NCI-H226 (cell line): ENCODE measurements at regions not wholly inside any gene's neighbourhood (a gene's known extent, or its start where the extent isn't known, plus 50 kb on each side); places are given as distances from the start of the nearest gene placed in this dataset.

ENCODE experiments used
- DNase-seq: peaks from one replicate; pipeline ENCODE4 v3.0.0-alpha.2; 2015

DNA sequence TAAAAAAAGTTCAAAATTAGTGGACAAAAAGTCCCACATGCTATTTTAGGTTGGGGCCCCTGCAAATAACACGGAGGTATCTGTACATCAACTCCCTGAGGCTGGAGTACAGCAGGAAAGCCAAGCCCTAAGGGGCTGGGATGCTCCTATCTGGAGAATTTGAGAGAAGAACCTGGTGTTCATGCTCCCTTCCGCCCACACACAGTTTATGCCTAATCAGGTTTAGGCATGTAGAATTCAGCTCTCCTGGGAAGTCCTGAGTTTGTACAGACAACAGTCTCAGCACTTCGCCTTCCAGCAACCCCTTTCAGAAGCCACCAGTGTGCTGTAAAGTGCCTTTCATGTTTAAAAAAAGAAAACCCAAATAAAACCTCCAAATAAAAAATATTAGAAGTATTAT lies 237.3 kb upstream of the GRIP1 start:
- peak; percentile 22 for DNase-seq

DNA sequence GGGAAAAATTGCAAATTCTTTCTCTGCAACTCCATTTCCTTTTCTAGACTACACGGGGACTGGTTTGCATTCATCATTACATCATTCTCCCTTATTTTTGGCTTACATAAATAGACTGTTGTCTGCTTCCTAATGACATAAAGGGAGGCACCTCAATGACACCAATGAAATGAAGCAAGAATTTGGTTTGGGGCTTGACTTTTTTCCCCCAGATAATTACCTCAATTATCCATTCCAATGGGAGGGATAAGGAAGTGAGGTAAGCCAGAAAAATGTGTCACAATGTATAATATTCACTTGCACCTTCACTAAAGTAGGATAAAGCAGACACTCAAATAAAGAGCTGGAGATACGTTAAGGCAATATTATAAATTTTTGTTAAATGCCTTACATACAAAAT lies 240.6 kb upstream of the GRIP1 start:
- no peak for DNase-seq

GRCh38 chr12:66920205-66920604 lies 241.3 kb upstream of the GRIP1 start:
- DNase-seq = no peak

DNA sequence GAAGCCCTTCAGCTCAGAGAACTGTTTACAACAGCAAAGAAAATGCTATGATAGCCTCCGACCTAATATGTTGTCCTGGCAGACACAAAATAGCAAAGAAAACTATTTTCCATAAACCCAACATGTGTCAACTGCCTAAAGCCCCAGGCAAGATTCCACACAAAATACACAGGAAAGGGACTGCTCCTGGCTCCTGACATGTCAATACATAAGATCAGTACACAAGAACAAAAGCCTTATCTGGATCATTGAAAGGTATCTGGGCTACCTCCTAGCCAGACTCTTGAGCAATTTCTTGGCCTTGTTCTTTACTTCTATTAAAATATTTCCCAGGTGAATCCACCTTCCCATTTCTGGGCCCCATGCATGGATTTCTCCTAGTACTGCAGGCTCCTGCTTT lies 242.3 kb upstream of the GRIP1 start:
- DNase-seq = no peak

DNA sequence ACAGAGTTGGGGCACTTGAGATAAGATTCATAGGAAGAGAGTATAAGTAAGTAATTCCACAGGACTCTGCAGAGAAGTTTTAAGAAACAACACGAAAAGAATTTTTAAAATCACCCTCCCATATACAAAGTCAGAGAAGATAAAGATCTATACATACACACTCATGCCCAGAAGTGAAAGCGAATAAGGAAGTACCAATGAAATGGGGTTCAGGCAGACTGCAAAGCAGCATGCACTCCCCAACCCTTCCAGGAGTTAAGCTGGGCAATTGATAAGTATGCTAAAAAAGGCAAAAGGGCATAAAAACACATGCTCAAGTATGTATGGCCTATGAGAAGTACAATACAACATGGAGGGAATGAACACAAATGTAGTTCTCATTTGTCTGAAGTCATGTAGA lies 246.2 kb upstream of the GRIP1 start:
- DNase-seq = no peak

DNA sequence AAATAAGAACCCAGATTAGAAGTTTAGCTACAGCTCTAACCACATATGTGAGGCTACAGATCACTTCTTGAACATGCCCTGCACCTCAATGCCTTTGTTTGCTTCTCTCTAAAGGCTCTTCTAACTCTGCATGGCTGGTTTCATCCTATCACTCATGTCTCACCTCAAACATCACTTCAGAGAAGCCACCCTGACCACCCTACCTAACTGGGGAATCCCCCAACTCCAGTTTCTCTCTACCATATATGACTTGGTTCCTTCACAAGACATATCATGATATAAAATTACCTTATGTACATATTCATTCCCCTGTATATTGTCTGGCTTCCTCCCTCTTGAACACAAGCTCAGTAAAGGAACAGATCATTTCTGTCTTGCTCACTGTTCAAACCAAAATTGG lies 250.2 kb upstream of the GRIP1 start:
- no peak for DNase-seq

- DNase-seq = no peak
Observed at GRCh38 chr12:66931091-66931490, 252.2 kb upstream of the GRIP1 start.

- DNase-seq = no peak
Observed at GRCh38 chr12:66932126-66932525, 253.2 kb upstream of the GRIP1 start.

GRCh38 chr12:66934302-66935062 lies 255.6 kb upstream of the GRIP1 start:
- no peak for DNase-seq

DNA sequence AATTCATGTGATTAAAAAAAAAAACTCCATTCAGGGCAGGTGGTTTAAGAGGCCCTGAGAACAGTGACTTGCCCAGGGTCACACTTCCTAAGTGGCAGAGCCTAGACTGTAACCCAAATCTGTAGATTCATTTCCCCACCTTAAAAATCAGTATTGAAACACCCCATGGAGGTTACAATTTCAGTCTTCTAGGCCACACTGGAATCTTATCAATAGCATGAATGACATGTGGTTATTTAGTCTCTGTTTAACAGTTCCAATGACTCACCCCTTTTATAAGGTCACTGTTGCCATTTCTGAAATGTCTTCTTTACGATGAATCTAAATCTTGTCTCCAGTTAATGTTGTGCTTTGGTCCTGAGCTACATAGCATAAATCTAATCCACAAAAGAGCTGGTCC lies 262.3 kb upstream of the GRIP1 start:
- no peak for DNase-seq

DNA sequence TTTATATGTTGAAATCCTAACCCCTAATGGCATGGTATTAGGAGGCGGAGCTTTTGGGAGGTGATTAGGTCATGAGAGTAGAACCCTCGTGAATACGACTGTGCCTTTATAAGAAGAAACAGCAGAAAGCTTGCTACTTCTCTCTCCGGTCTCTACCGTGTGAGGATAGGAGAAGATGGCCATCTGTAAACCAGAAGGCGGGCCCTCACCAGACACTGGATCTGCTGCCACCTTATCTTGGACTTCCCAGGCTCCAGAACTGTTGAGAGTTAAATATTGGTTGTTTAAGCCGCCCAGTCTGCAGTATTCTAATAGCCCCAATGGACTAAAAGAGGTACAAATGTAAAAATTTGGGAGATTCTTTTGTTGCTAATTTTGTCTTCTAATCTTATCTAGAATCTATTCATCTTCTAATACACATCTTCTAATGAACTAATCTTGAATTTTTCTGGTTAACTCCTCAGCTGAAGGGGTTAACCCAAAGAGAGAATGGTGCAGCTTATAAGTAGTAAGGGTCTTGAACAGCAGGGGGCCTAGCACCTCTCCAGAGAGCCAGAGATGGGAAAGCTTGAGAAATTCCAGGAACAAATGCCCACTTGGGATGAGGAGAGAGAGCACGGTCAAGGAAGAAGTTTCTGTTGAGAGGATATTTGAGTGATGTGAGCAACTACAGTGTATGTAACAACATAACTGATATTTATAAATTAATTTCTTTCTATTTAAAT lies 264.0 kb upstream of the GRIP1 start:
- DNase-seq = no peak

DNA sequence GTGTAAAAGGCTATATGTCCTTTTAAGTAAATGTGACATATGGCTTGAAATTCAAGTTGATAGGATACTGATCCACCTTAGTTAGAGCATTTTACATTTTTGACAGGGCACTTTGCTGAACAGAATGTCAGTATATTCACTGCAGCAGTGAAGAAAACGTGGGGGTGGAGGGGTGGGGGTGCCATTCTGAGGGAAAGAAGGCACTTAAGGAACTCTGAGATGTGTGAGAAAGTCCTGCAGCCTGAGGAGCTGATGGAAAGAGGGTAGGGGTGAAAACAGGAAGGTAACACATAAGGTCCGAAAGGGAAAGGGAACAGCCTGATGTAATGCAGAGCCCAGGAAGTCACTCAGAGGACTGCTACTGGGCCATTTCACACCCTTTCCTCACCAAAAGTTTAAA lies 265.5 kb upstream of the GRIP1 start:
- no peak for DNase-seq

- DNase-seq = no peak
Observed at GRCh38 chr12:66945189-66945817, 266.4 kb upstream of the GRIP1 start.

GRCh38 chr12:66947119-66947518 lies 268.2 kb upstream of the GRIP1 start:
- DNase-seq = peak; percentile 64

DNA sequence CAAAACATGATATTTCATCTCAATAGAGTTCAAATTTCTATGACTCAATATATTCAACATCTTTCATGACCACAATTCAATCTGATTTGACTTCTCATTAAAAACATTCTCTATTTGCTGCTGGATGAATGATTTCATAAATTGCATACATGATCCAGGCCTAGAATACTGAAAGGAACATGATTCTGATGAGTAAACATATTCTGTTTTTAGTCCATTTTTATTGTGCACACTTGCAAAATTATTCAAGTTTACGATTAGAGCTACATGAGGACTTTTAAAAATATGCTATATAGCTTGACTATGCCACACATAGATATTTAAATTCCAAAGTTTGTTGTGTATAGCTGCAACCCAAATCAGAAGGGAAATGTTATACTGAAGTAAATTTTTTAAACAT lies 273.8 kb upstream of the GRIP1 start:
- DNase-seq = no peak

DNA sequence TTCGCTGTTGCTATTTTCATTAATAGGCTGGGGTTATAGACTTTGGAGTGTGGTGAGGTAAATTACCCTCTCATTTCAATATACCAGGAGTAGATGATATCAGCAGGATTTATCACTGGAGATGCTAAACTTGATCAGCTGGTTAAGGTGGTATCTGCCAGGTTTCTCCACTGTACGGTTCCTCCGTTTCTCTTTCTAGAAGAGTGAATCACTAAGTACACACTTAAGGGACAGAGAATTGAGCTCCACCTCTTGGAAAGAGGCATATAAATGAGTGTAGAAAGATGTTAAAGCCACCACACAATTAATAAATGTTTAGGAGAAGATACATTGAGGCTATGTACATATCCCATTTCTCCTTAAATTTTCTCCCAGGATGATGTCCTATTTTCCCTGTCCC lies 277.4 kb upstream of the GRIP1 start:
- DNase-seq = no peak

DNA sequence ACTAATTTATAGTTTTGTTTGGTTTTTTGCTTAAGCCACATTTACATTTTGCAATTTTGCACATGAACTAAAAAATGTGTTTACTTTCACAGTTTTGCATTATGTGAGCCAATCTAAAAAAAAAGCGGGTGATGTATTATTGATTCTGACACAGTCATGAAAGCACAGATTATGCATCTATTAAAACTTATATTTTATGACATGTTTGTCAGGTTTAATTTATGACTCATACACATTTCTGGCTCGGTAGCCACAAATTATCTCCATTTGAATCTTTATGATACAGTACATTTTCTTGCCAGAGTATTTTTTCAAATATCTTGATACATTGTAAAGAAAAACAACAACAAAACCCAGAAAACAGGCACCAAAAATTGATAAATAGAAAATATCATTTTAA lies 280.4 kb upstream of the GRIP1 start:
- DNase-seq = no peak

- no peak for DNase-seq
Observed at GRCh38 chr12:66960006-66960405, 281.1 kb upstream of the GRIP1 start.

DNA sequence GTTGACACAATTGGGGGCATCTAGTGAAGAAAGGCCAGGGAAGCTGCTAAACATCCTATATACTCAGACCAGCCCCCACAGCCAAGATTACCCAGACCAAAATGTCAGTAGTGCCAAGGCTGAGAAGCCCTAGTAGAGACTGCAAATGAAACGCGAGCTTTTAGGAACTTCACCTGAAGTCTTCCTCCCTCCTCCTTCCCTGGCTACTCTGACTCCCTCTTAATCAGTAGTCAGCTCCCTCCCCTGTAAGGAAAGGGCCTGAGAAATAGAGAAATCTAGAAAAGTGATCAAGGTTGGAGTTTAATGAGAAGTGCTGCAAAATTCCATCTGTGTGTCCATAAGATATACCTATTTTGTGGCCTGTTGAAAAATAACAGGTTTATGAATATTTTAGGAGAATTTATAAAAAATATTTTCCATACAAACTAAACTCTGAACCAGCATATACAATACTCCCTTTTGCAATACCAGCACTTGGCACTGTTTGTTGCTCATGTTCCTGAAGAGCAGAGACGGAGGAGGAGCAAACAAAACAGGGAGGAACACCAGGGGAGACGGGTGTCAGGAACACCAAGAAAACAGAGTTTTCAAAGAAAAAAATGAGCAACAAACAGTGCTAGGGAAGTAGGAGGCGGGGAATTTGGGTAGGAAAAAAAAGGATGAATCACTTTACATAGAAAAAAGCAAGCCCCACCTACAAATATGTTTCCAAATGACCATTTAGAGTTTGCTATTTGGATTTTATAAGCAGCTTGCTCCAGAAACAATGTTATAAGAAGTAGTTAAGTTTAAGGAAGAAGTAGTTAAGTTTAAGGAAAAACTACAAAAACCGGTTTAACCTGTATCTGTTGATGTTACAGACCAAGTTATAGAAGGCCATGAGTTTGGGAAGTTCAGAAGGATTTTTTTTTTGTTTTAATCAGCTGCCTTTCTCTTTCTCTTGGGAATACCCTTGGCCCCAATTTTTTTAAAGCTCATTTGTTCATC lies 282.1 kb upstream of the GRIP1 start:
- peak; percentile 67 for DNase-seq

DNA sequence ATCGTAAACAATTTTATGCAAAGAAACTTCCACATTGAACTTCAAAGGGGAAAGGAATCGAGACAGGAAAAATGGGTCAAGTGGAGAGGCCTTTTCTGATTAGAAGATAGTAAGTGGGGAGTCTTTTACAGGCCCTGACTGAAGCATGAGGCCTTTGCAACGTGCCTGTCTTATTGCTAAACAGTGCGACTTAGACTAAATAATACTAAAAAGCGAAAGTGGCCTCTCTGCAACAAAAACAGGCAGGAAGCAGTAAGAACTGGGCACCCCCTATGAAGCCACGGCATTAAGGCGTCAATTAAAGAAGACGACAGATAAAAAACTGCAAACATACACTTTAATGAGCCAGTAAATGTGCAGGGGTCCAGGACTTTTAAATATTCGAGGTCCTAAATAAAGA lies 283.4 kb upstream of the GRIP1 start:
- DNase-seq = no peak

GRCh38 chr12:66963901-66964300 lies 285.0 kb upstream of the GRIP1 start:
- DNase-seq = peak; percentile 34

DNA sequence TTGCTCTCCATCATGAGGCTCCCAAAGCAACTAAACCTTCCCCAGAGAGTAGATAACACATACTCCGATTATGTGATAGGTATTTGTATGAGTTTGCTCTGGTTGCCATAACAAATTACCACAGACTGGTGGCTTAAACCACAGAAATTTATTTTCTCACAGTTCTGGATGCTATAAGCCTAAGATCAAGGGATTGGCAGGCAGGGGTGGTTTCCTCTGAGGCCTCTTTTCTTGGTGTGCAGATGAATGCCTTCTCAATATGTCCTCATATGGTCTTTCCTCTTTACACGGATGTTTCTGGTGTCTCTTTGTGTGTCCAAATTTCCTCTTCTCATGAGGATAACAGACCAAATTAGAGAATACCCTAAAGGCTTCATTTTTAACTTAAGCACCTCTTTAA lies 285.8 kb upstream of the GRIP1 start:
- peak; percentile 92 for DNase-seq

DNA sequence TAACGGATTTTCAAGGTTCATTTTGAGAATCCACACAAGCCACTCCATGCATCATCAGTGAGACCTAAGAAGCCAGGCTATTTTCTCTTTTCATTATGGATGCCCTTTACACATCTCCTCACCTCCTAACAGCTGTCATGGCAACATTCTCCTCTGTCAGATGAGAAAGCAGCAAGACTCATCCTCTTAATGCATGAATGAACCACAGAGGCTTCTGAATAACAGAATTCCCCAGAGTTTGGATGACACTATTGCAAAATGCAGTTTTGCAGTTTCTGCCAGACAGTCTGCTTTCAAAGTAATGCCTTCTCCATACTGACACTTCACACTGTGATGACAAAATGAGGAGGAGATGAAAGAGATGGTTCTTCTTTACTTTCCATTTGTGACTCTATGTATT lies 286.7 kb upstream of the GRIP1 start:
- peak; percentile 43 for DNase-seq
